Osteoblast (primary cell): ENCODE measurements at regions not wholly inside any gene's neighbourhood (a gene's known extent, or its start where the extent isn't known, plus 50 kb on each side); places are given as distances from the start of the nearest gene placed in this dataset.

Experiments
- DNase-seq: peaks from one replicate; pipeline ENCODE4 v3.0.0; 2011; ENCODE audit warnings: low spot score, mixed read lengths; ENCODE audit not compliant: insufficient read length; ENCODE audit errors: missing footprints
- H2AFZ ChIP-seq: 2 replicates; pipeline ENCODE4 v1.6.0; 2011; ENCODE audit warnings: mild to moderate bottlenecking, low read length
- H3K27ac ChIP-seq: 2 replicates; pipeline ENCODE4 v1.5.1; 2011; ENCODE audit warnings: mild to moderate bottlenecking, low read depth, low read length, moderate library complexity
- H3K27me3 ChIP-seq: 2 replicates; pipeline ENCODE4 v1.6.0; 2012; ENCODE audit warnings: mild to moderate bottlenecking, control low read depth, inconsistent platforms, low read length, moderate library complexity; ENCODE audit not compliant: insufficient read depth
- H3K36me3 ChIP-seq: 2 replicates; pipeline ENCODE4 v1.5.1; 2011; ENCODE audit warnings: mild to moderate bottlenecking, low read length, control low read depth, moderate library complexity; ENCODE audit not compliant: insufficient read depth
- H3K4me1 ChIP-seq: 2 replicates; pipeline ENCODE4 v1.5.1; 2011; ENCODE audit warnings: mild to moderate bottlenecking, low read length, control low read depth, moderate library complexity; ENCODE audit not compliant: insufficient read depth
- H3K4me2 ChIP-seq: 2 replicates; pipeline ENCODE4 v1.6.0; 2011; ENCODE audit warnings: mild to moderate bottlenecking, low read length; ENCODE audit not compliant: insufficient read depth
- H3K4me3 ChIP-seq: fragments of 200-600 bp; sonication (generic); 3 replicates; pipeline ENCODE4 v1.5.1; 2012; ENCODE audit warnings: mild to moderate bottlenecking, low read length, inconsistent platforms; ENCODE audit not compliant: insufficient read depth
- H3K79me2 ChIP-seq: 2 replicates; pipeline ENCODE4 v1.6.0; 2012; ENCODE audit warnings: mild to moderate bottlenecking, low read length, control low read depth, inconsistent platforms; ENCODE audit not compliant: insufficient read depth
- H3K9me3 ChIP-seq: 2 replicates; pipeline ENCODE4 v1.5.1; 2011; ENCODE audit warnings: low read depth, low read length, control low read depth
- H4K20me1 ChIP-seq: 2 replicates; pipeline ENCODE4 v1.6.0; 2012; ENCODE audit warnings: mild to moderate bottlenecking, low read length, control low read depth; ENCODE audit not compliant: insufficient read depth
- TF ChIP-seq, protein P1 (sequence below): IDR thresholded peaks from 2 replicates; pipeline ENCODE4 v1.5.1; 2011; ENCODE audit warnings: mild to moderate bottlenecking, low read depth, low read length, moderate library complexity; ENCODE audit errors: extremely low read depth

DNA sequence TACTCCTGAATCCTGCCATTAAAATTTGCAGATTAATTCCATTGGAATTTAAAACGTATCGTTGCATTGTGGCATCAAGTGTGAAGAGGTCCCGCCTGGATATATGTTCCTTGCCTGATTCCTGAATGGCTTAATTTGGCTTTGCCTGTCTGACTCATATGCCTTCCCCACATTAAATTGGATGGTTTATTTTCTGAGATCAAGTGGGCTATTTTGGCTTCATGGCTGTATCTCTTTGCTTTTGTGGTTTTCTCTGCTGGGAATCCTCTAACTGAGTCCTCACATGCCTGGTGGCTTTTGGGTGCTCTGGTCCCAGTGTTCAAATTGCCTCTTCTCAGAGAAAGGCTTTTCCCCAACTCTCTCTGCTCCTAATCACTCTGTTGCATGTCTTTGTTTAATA is 127.9 kb upstream of the DYRK2 start:
- Histone ChIP-seq H3K79me2 (no peaks in the 10 kb centered on the region), H3K27ac (no peak overlapping the region), H4K20me1 (no peaks in the 10 kb centered on the region), H3K4me3 (no peak overlapping the region), H3K4me2 (no peak overlapping the region), H3K36me3 (no peaks in the 10 kb centered on the region), H3K9me3 (no peaks in the 10 kb centered on the region), H2AFZ (no peak overlapping the region), H3K27me3 (no peaks in the 10 kb centered on the region), H3K4me1 (no peaks in the 10 kb centered on the region)
- TF ChIP-seq, protein P1, sequence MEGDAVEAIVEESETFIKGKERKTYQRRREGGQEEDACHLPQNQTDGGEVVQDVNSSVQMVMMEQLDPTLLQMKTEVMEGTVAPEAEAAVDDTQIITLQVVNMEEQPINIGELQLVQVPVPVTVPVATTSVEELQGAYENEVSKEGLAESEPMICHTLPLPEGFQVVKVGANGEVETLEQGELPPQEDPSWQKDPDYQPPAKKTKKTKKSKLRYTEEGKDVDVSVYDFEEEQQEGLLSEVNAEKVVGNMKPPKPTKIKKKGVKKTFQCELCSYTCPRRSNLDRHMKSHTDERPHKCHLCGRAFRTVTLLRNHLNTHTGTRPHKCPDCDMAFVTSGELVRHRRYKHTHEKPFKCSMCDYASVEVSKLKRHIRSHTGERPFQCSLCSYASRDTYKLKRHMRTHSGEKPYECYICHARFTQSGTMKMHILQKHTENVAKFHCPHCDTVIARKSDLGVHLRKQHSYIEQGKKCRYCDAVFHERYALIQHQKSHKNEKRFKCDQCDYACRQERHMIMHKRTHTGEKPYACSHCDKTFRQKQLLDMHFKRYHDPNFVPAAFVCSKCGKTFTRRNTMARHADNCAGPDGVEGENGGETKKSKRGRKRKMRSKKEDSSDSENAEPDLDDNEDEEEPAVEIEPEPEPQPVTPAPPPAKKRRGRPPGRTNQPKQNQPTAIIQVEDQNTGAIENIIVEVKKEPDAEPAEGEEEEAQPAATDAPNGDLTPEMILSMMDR = no peak
- no peak for DNase-seq

DNA sequence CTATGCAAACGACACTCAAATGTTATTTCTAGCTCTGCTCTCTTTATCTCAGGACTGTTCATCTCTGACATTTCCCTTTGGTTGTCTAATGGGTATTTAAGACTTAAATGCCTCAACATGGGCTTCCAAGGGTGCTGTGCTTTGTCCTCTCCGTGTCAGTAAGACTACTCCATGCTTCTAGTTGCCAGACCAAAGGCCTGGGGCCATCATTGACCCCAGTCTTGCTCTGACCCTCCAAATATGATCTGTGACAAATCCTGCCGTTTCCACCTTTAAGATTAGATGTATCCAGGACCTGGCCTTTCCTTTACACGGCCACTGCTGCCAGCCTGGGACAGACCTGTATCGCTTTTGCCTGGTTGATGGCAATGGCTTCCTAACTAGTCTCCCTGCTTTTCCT is 126.3 kb upstream of the DYRK2 start:
- Histone ChIP-seq H3K27ac (no peak overlapping the region), H3K36me3 (no peaks in the 10 kb centered on the region), H3K27me3 (no peaks in the 10 kb centered on the region), H2AFZ (no peak overlapping the region), H3K9me3 (no peaks in the 10 kb centered on the region), H3K4me2 (no peak overlapping the region), H3K79me2 (no peaks in the 10 kb centered on the region), H3K4me3 (no peak overlapping the region), H3K4me1 (no peaks in the 10 kb centered on the region), H4K20me1 (no peaks in the 10 kb centered on the region)
- no peak for DNase-seq
- TF ChIP-seq, protein P1 = no peak

DNA sequence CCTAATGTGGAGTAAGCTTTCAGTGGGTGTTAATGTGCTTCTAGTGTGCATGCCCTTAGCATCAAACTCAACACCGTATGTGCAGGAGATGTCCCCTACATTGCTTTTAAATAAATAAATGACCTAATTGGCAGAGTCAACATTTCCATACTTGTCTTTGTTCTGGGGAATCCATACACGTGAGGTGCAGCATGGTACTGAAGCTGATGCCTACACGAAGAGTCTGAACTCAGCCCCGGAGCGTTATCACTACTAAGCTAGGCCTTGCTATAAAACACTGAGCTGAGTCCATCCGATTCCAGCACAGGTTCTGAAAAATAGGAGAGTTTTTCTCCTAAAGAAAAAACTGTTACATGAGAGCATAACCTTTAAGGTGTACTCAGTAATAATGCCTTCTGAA is 125.0 kb upstream of the DYRK2 start:
- Histone ChIP-seq H3K9me3 (no peaks in the 10 kb centered on the region), H2AFZ (no peak overlapping the region), H3K4me1 (no peaks in the 10 kb centered on the region), H4K20me1 (no peaks in the 10 kb centered on the region), H3K79me2 (no peaks in the 10 kb centered on the region), H3K27ac (no peak overlapping the region), H3K4me2 (no peak overlapping the region), H3K27me3 (no peaks in the 10 kb centered on the region), H3K4me3 (no peak overlapping the region), H3K36me3 (no peaks in the 10 kb centered on the region)
- TF ChIP-seq, protein P1 = no peak
- DNase-seq = no peak

DNA sequence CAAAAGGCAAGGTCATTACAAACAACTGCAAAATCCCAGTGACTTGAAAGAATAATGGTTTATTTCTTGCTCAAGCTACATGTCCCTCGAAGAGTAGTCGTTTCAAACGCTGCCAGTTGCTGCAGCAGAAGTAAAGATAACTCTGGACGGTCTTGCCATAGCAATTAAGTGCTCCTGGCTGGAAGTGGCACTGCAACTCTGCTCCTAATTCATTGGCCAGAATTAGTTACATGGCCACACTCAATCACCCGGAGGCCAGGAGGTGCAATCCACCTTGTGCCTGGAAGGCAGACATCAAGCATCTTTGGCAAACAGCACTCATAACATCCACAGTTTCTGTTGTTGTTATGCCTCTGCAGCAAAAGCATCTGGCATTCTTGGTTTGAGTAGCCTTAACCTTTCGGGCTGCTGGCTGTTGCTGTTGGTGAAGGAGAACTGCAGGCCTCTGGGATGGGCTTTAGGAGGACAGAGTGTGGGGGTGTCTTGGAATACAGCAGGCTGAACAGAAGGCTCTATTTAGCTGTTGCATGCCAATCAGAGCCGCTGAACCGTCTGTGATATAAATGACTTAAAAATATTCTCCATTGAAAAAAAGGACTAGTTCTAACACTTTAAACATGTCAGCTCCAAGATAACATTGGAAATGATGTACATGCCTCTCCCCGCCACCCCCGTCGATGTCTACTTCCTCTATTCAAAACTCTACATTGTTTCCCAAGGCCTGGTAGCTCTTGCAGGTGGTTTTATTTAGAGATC is 123.5 kb upstream of the DYRK2 start:
- no peak for DNase-seq
- H3K9me3 ChIP-seq = no peaks in the 10 kb centered on the region
- no peaks in the 10 kb centered on the region for H3K27me3 ChIP-seq

More for the DNA sequence above, 123.5 kb upstream of the DYRK2 start:
- Histone ChIP-seq H3K79me2 (no peaks in the 10 kb centered on the region), H4K20me1 (no peaks in the 10 kb centered on the region), H3K4me1 (no peaks in the 10 kb centered on the region), H2AFZ (no peak overlapping the region), H3K4me3 (no peak overlapping the region), H3K36me3 (no peaks in the 10 kb centered on the region), H3K27ac (no peak overlapping the region), H3K4me2 (no peak overlapping the region)
- TF ChIP-seq, protein P1 = no peak
